ENCODE measurements at regions not wholly inside any gene's neighbourhood (a gene's known extent, or its start where the extent isn't known, plus 50 kb on each side); places are given as distances from the start of the nearest gene placed in this dataset.

GRCh38 chr13:34502011-34502410 is 440.1 kb upstream of the NBEA start:
- Histone ChIP-seq H3K27ac (ENCODE audit: low read length) (no peak overlapping the region), H3K27me3 (ENCODE audit: low read depth, low read length) (no peaks in the 10 kb centered on the region), H3K9me3 (ENCODE audit: control insufficient read depth in 1 of 2, low read length in 2 of 2) (no peaks in the 10 kb centered on the region), H3K4me3 (ENCODE audit: low read depth in 1 of 2, low read length in 2 of 2) (no peak overlapping the region), H3K36me3 (ENCODE audit: control insufficient read depth in 1 of 2, insufficient read depth in 2 of 2, low read length in 2 of 2) (no peaks in the 10 kb centered on the region), H3K4me1 (ENCODE audit: control insufficient read depth in 1 of 2, insufficient read depth in 2 of 2, low read length in 2 of 2) (no peaks in the 10 kb centered on the region)

- Histone ChIP-seq H3K4me3 (ENCODE audit: low read depth in 1 of 2, low read length in 2 of 2) (no peak overlapping the region), H3K27me3 (ENCODE audit: low read depth, low read length) (no peaks in the 10 kb centered on the region), H3K27ac (ENCODE audit: low read length) (no peak overlapping the region), H3K4me1 (ENCODE audit: control insufficient read depth in 1 of 2, insufficient read depth in 2 of 2, low read length in 2 of 2) (no peaks in the 10 kb centered on the region), H3K9me3 (ENCODE audit: control insufficient read depth in 1 of 2, low read length in 2 of 2) (no peaks in the 10 kb centered on the region), H3K36me3 (ENCODE audit: control insufficient read depth in 1 of 2, insufficient read depth in 2 of 2, low read length in 2 of 2) (no peaks in the 10 kb centered on the region)
These were observed 439.4 kb upstream of the NBEA start for GRCh38 chr13:34502621-34503020.

GRCh38 chr13:34506796-34507195 is 435.3 kb upstream of the NBEA start:
- Histone ChIP-seq H3K27ac (ENCODE audit: low read length) (no peak overlapping the region), H3K4me1 (ENCODE audit: control insufficient read depth in 1 of 2, insufficient read depth in 2 of 2, low read length in 2 of 2) (no peaks in the 10 kb centered on the region), H3K36me3 (ENCODE audit: control insufficient read depth in 1 of 2, insufficient read depth in 2 of 2, low read length in 2 of 2) (no peaks in the 10 kb centered on the region), H3K27me3 (ENCODE audit: low read depth, low read length) (no peaks in the 10 kb centered on the region), H3K4me3 (ENCODE audit: low read depth in 1 of 2, low read length in 2 of 2) (no peak overlapping the region), H3K9me3 (ENCODE audit: control insufficient read depth in 1 of 2, low read length in 2 of 2) (no peaks in the 10 kb centered on the region)

- Histone ChIP-seq H3K36me3 (ENCODE audit: control insufficient read depth in 1 of 2, insufficient read depth in 2 of 2, low read length in 2 of 2) (no peaks in the 10 kb centered on the region), H3K27ac (ENCODE audit: low read length) (no peak overlapping the region), H3K27me3 (ENCODE audit: low read depth, low read length) (no peaks in the 10 kb centered on the region), H3K4me1 (ENCODE audit: control insufficient read depth in 1 of 2, insufficient read depth in 2 of 2, low read length in 2 of 2) (no peaks in the 10 kb centered on the region), H3K9me3 (ENCODE audit: control insufficient read depth in 1 of 2, low read length in 2 of 2) (no peaks in the 10 kb centered on the region), H3K4me3 (ENCODE audit: low read depth in 1 of 2, low read length in 2 of 2) (no peak overlapping the region)
These were observed 434.4 kb upstream of the NBEA start for GRCh38 chr13:34507630-34508029.

- Histone ChIP-seq H3K36me3 (ENCODE audit: control insufficient read depth in 1 of 2, insufficient read depth in 2 of 2, low read length in 2 of 2) (no peaks in the 10 kb centered on the region), H3K4me3 (ENCODE audit: low read depth in 1 of 2, low read length in 2 of 2) (no peak overlapping the region), H3K27ac (ENCODE audit: low read length) (no peak overlapping the region), H3K9me3 (ENCODE audit: control insufficient read depth in 1 of 2, low read length in 2 of 2) (no peaks in the 10 kb centered on the region), H3K27me3 (ENCODE audit: low read depth, low read length) (no peaks in the 10 kb centered on the region), H3K4me1 (ENCODE audit: control insufficient read depth in 1 of 2, insufficient read depth in 2 of 2, low read length in 2 of 2) (no peaks in the 10 kb centered on the region)
These were observed 429.3 kb upstream of the NBEA start for GRCh38 chr13:34512817-34513216.

- no peaks in the 10 kb centered on the region for H3K27me3 ChIP-seq (ENCODE audit: low read depth, low read length)
- H3K27ac ChIP-seq (ENCODE audit: low read length), result no peak overlapping the region
- H3K4me1 ChIP-seq (ENCODE audit: control insufficient read depth in 1 of 2, insufficient read depth in 2 of 2, low read length in 2 of 2), result no peaks in the 10 kb centered on the region
- no peaks in the 10 kb centered on the region for H3K36me3 ChIP-seq (ENCODE audit: control insufficient read depth in 1 of 2, insufficient read depth in 2 of 2, low read length in 2 of 2)
- H3K9me3 ChIP-seq (ENCODE audit: control insufficient read depth in 1 of 2, low read length in 2 of 2), result no peaks in the 10 kb centered on the region
- H3K4me3 ChIP-seq (ENCODE audit: low read depth in 1 of 2, low read length in 2 of 2), result no peak overlapping the region
These were observed 428.5 kb upstream of the NBEA start for GRCh38 chr13:34513526-34513925.

GRCh38 chr13:34515201-34515600 is 426.9 kb upstream of the NBEA start:
- Histone ChIP-seq H3K36me3 (ENCODE audit: control insufficient read depth in 1 of 2, insufficient read depth in 2 of 2, low read length in 2 of 2) (no peaks in the 10 kb centered on the region), H3K27me3 (ENCODE audit: low read depth, low read length) (no peaks in the 10 kb centered on the region), H3K27ac (ENCODE audit: low read length) (no peak overlapping the region), H3K9me3 (ENCODE audit: control insufficient read depth in 1 of 2, low read length in 2 of 2) (no peaks in the 10 kb centered on the region), H3K4me3 (ENCODE audit: low read depth in 1 of 2, low read length in 2 of 2) (no peak overlapping the region), H3K4me1 (ENCODE audit: control insufficient read depth in 1 of 2, insufficient read depth in 2 of 2, low read length in 2 of 2) (no peaks in the 10 kb centered on the region)

GRCh38 chr13:34521171-34521570 is 420.9 kb upstream of the NBEA start:
- no peaks in the 10 kb centered on the region for H3K4me1 ChIP-seq (ENCODE audit: control insufficient read depth in 1 of 2, insufficient read depth in 2 of 2, low read length in 2 of 2)
- H3K36me3 ChIP-seq (ENCODE audit: control insufficient read depth in 1 of 2, insufficient read depth in 2 of 2, low read length in 2 of 2), result no peaks in the 10 kb centered on the region
- no peaks in the 10 kb centered on the region for H3K27me3 ChIP-seq (ENCODE audit: low read depth, low read length)
- no peak overlapping the region for H3K27ac ChIP-seq (ENCODE audit: low read length)
- H3K9me3 ChIP-seq (ENCODE audit: control insufficient read depth in 1 of 2, low read length in 2 of 2), result no peaks in the 10 kb centered on the region
- H3K4me3 ChIP-seq (ENCODE audit: low read depth in 1 of 2, low read length in 2 of 2), result no peak overlapping the region

GRCh38 chr13:34522808-34523207 is 419.3 kb upstream of the NBEA start:
- Histone ChIP-seq H3K36me3 (ENCODE audit: control insufficient read depth in 1 of 2, insufficient read depth in 2 of 2, low read length in 2 of 2) (no peaks in the 10 kb centered on the region), H3K27ac (ENCODE audit: low read length) (no peak overlapping the region), H3K4me3 (ENCODE audit: low read depth in 1 of 2, low read length in 2 of 2) (no peak overlapping the region), H3K9me3 (ENCODE audit: control insufficient read depth in 1 of 2, low read length in 2 of 2) (no peaks in the 10 kb centered on the region), H3K4me1 (ENCODE audit: control insufficient read depth in 1 of 2, insufficient read depth in 2 of 2, low read length in 2 of 2) (no peaks in the 10 kb centered on the region), H3K27me3 (ENCODE audit: low read depth, low read length) (no peaks in the 10 kb centered on the region)

- H3K4me1 ChIP-seq (ENCODE audit: control insufficient read depth in 1 of 2, insufficient read depth in 2 of 2, low read length in 2 of 2), result no peaks in the 10 kb centered on the region
- no peaks in the 10 kb centered on the region for H3K36me3 ChIP-seq (ENCODE audit: control insufficient read depth in 1 of 2, insufficient read depth in 2 of 2, low read length in 2 of 2)
- no peaks in the 10 kb centered on the region for H3K9me3 ChIP-seq (ENCODE audit: control insufficient read depth in 1 of 2, low read length in 2 of 2)
- no peaks in the 10 kb centered on the region for H3K27me3 ChIP-seq (ENCODE audit: low read depth, low read length)
- H3K27ac ChIP-seq (ENCODE audit: low read length), result no peak overlapping the region
- H3K4me3 ChIP-seq (ENCODE audit: low read depth in 1 of 2, low read length in 2 of 2), result no peak overlapping the region
These were observed 418.7 kb upstream of the NBEA start for GRCh38 chr13:34523406-34523805.

- Histone ChIP-seq H3K27ac (ENCODE audit: low read length) (no peak overlapping the region), H3K4me1 (ENCODE audit: control insufficient read depth in 1 of 2, insufficient read depth in 2 of 2, low read length in 2 of 2) (no peaks in the 10 kb centered on the region), H3K4me3 (ENCODE audit: low read depth in 1 of 2, low read length in 2 of 2) (no peak overlapping the region), H3K27me3 (ENCODE audit: low read depth, low read length) (no peaks in the 10 kb centered on the region), H3K9me3 (ENCODE audit: control insufficient read depth in 1 of 2, low read length in 2 of 2) (no peaks in the 10 kb centered on the region), H3K36me3 (ENCODE audit: control insufficient read depth in 1 of 2, insufficient read depth in 2 of 2, low read length in 2 of 2) (no peaks in the 10 kb centered on the region)
These were observed 408.1 kb upstream of the NBEA start for GRCh38 chr13:34533941-34534340.

- H3K4me3 ChIP-seq (ENCODE audit: low read depth in 1 of 2, low read length in 2 of 2), result no peak overlapping the region
- H3K4me1 ChIP-seq (ENCODE audit: control insufficient read depth in 1 of 2, insufficient read depth in 2 of 2, low read length in 2 of 2), result no peaks in the 10 kb centered on the region
- no peak overlapping the region for H3K27ac ChIP-seq (ENCODE audit: low read length)
- H3K36me3 ChIP-seq (ENCODE audit: control insufficient read depth in 1 of 2, insufficient read depth in 2 of 2, low read length in 2 of 2), result no peaks in the 10 kb centered on the region
- no peaks in the 10 kb centered on the region for H3K9me3 ChIP-seq (ENCODE audit: control insufficient read depth in 1 of 2, low read length in 2 of 2)
- no peaks in the 10 kb centered on the region for H3K27me3 ChIP-seq (ENCODE audit: low read depth, low read length)
These were observed 399.7 kb upstream of the NBEA start for GRCh38 chr13:34542321-34542720.
